ENCODE measurements at regions not wholly inside any gene's neighbourhood (a gene's known extent, or its start where the extent isn't known, plus 50 kb on each side); places are given as distances from the start of the nearest gene placed in this dataset.

- no peak for TF ChIP-seq CTCF (IDR thresholded peaks at IDR 0.05; ENCODE audit: extremely low read depth in 1 of 2, insufficient read depth in 1 of 2, low read depth in 1 of 2, low read length in 2 of 2)
- no peak for TF ChIP-seq MYC (IDR thresholded peaks at IDR 0.05; ENCODE audit: low read depth, low read length)
- no peak for TF ChIP-seq POLR2A (IDR thresholded peaks at IDR 0.05; ENCODE audit: low read depth, low read length)
- TF ChIP-seq POLR2AphosphoS5 (IDR thresholded peaks at IDR 0.05; ENCODE audit: insufficient read depth, low read depth, low read length) = no peak
- no peak for TF ChIP-seq GATA2 (IDR thresholded peaks at IDR 0.05; ENCODE audit: insufficient read depth, insufficient read length, low read depth, low read length)
- no peak for TF ChIP-seq FOS (IDR thresholded peaks at IDR 0.05; ENCODE audit: borderline replicate concordance, insufficient read depth, low read length)
These were observed 118.0 kb upstream of the ZBTB40 start for GRCh38 chr1:22333516-22334121.

Data from endothelial cell of umbilical vein (primary cell).